GM21526 (cell line): ENCODE measurements at regions not wholly inside any gene's neighbourhood (a gene's known extent, or its start where the extent isn't known, plus 50 kb on each side); places are given as distances from the start of the nearest gene placed in this dataset.
"Not testable (repeated sequence)": the region's sequence is repeated elsewhere in the genome, so short reads cannot be mapped to it uniquely, and the experiment has no call there.

Source experiments
- ATAC-seq: cut with Tn5 transposase; IDR thresholded peaks from one replicate; pipeline ENCODE4 v1.9.1; 2021; ENCODE audit warnings: moderate library complexity; ENCODE audit not compliant: unreplicated experiment, low FRiP score

DNA sequence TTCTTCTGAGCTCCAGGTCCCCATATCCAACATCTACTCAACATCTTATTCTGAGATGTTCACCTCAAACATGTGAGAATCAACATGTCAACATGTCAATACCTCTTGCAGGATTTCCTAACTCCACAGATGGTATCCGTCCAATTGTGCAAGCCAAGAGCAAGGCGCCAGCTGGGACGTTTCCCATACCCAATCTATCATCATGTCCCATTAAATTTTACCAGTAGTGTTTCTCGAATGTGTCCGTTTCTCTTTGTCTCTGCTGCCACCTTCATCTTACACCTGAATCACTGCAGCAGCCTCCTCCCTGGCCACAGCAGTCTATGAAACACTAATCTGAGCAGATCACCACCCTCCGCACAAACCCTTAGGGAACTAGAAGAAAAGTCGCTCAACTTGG is 78.0 kb upstream of the RPS6KA2 start:
- ATAC-seq: no peak

- ATAC-seq: no peak
Observed at GRCh38 chr6:166704171-166704570, 77.1 kb upstream of the RPS6KA2 start.

GRCh38 chr6:166703149-166703710 is 76.2 kb upstream of the RPS6KA2 start:
- no peak for ATAC-seq

- not testable (repeated sequence) for ATAC-seq
Observed at GRCh38 chr6:166701424-166701823, 74.4 kb upstream of the RPS6KA2 start.

- ATAC-seq: not testable (repeated sequence)
Observed at GRCh38 chr6:166700871-166701270, 73.8 kb upstream of the RPS6KA2 start.

DNA sequence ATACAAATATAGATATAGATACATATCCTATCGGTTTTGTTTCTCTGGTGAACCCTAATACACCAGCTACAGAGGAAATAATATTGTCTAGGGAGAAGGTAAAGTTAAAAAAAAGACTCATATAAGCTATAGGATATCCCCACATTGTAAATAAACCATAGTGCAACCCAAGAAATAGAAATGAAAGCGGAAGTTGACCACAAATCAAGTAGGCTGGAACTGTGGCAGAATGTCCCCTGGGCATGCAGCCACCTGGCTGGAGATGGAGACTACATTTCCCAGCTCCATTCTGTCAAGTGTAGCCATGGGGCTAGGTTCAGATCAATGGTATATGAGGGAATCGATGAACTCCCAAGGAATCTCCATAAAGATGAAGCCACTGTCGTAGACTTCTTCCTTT is 70.1 kb upstream of the RPS6KA2 start:
- no peak for ATAC-seq

DNA sequence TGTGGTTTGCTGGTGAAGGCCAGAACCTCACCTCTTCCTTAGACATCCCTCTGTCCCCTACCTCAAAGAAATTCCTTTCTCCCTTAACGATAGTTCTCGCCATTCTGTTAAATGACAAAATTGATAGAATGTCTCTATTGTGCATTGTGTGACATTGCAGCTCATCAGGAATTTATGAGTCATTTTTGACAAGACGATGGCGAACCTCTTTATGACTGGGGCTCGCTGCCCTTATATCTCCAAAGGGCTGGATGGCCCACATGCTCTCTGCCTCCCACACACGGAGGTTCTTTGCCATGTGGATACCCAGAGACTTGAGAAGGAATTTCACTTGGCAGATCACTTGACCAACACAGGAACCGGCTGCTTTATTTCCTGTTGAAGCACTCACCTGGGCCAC is 66.8 kb upstream of the RPS6KA2 start:
- ATAC-seq: no peak

- no peak for ATAC-seq
Observed at GRCh38 chr6:166692723-166693302, 65.8 kb upstream of the RPS6KA2 start.

GRCh38 chr6:166691746-166692145 is 64.7 kb upstream of the RPS6KA2 start:
- no peak for ATAC-seq

DNA sequence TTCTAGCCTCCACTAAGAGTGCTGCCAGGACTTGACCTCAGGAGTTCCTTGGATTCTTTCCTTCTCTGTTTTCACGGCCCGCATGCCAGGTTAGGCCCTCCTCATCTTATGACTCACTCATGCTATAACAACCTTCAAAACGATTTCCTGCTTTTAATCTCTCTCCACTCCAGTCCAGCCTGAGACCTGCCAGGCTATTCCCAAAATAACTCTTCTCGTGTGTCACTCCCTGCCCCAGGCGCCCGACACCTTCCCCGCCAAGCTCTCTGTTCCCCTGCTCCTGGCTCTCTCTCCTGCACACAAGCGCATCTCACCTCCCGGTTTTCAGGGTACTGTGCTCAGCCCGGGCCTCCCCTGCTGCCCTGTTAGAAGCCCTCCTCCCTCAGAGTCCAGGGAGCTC is 64.1 kb upstream of the RPS6KA2 start:
- no peak for ATAC-seq

DNA sequence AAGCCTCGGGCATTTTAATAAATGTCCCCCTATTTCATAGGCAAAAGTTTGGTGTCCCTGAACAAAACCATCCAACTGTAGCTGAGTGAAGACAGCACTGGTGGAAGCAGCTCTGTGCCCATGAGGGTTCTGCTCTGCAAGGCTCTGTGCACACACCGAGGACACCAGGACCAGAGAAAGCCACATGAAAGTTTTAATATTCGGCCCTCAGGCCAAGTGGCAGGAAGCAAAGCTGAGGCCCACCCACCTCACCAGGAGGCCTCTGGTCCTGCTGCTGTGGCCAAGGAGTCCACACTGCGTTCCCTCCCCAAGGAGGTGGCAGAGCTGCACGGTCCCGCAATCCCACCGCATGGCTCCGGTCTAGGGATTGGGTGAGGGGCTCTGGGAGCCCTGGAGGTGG is 62.6 kb upstream of the RPS6KA2 start:
- ATAC-seq: no peak

- ATAC-seq: no peak
Observed at GRCh38 chr6:166688901-166689300, 61.9 kb upstream of the RPS6KA2 start.

DNA sequence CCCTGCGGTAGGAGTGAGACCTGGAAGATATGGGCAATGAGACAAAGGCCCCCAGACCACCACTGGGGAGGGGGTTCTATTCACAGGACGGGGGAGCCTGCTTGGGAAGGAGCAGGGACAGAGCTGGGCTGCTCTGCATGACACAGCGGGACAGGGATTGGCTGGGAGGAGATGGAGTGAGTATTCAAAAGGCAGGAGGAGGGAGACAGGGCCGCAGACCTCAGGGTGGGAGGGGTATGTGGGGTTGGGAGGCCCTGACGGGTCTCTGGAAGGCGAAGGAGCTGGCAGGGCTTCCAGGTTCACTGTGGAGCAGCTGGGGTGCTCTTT is 60.8 kb upstream of the RPS6KA2 start:
- ATAC-seq: no peak

- ATAC-seq: no peak
Observed at GRCh38 chr6:166687070-166687878, 60.2 kb upstream of the RPS6KA2 start.

- no peak for ATAC-seq
Observed at GRCh38 chr6:166686317-166686716, 59.3 kb upstream of the RPS6KA2 start.

GRCh38 chr6:166684866-166685265 is 57.8 kb upstream of the RPS6KA2 start:
- no peak for ATAC-seq

GRCh38 chr6:166684170-166684569 is 57.1 kb upstream of the RPS6KA2 start:
- no peak for ATAC-seq

GRCh38 chr6:166683477-166683876 is 56.4 kb upstream of the RPS6KA2 start:
- no peak for ATAC-seq

DNA sequence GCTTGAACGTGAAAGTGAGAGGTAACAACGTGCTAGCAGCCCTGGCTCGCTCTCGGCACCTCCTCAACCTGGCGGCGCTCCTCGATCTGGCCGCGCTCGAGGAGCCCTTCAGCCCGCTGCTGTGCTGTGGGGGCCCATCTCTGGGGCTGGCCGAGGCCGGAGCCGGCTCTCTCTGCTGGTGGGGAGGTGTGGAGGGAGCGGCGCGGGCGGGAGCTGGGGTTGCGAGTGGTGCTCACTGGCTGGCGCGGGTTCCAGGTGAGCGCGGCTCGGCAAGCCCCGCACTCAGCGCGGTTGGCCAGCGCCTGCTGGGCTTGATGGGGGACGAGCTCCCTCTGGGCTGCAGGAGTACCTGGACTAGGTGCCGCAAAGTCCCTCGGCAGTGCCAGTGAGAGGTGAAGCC is 52.5 kb upstream of the RPS6KA2 start:
- no peak for ATAC-seq

DNA sequence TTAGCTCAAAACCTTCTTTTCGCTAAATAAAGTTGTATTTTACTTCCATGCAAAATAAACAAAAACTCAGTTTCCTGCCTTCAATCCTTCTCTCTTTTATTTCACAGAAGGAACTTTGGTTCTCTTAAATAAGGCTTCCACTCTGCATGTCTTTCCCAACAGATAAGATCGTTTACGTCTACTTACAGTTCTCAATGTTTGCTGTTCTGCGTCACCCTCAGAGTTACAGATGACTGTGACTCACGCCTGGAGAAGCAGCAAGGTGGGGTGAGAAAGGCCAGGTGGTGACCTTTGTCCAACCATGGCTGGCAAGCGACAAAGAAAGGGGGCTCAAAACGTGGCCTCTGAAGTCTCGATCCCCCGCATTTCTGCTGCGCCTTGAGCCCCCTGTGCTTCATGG is 51.4 kb upstream of the RPS6KA2 start:
- ATAC-seq: no peak

DNA sequence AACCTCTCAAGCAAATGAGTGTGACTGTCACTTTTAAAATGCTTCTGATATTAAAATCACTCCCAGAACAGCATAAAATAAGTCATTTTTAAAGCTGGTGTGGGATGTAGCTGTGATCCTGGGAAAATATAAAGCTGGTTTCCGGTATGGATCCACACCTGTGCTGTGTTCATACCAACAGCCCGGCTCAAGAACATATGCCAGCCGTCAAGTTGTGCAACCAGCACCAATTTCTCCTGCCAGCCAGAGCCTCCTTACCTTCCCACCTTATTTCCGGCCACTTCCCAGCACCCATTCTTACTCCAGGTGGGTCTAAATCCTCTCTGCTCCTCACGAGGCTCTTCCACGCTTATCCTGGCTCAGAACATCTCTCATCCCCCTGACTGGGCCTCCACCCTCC is 50.9 kb upstream of the RPS6KA2 start:
- ATAC-seq: no peak
